Kidney tubule cell (primary cell): ENCODE measurements at regions not wholly inside any gene's neighbourhood (a gene's known extent, or its start where the extent isn't known, plus 50 kb on each side); places are given as distances from the start of the nearest gene placed in this dataset.
"Not testable (repeated sequence)": the region's sequence is repeated elsewhere in the genome, so short reads cannot be mapped to it uniquely, and the experiment has no call there.

ENCODE experiments used
- DNase-seq: peaks from one replicate; pipeline ENCODE4 v3.0.0-alpha.2; 2018; ENCODE audit warnings: low spot score

DNA sequence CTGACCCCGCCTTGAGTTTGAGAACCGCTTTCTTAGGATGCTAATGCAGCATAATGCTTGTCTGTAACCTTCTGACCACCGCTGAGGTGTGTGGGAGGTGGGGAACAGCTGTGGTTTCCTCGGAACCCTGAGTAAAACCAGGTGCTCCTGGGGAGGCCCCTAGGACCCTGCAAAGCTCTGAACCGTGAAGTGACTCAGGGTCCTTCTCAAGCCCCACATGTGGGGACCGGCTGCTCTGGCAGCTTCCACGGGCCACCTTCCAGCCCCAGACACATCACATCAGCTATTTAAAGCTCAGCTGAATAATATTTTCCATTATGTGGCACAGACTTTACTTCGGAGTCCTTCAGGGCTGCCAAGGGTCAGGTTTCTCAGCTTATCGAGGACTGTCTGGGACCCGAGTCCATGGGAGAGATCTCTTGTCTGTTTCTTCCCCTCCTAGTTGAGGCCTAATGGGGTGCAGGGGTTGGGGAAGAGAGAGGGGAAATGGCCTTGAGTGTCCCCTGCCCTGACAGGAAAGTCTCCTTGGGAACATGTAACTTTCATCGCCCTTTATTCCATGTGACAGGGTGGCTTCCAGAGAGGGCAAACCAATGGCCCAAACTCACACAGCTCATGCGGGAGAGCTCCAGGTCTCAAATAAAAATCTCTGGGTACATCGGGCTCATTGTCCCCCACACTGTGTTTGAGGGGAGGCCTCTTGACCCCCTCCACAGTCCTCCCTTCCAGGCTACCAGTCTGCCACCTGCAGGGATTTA, 186.1 kb upstream of the SLC24A3 start:
- DNase-seq, result no peak

- no peak for DNase-seq
Measured at GRCh38 chr20:19026901-19027644, 185.4 kb upstream of the SLC24A3 start.

GRCh38 chr20:19027971-19028370, 184.5 kb upstream of the SLC24A3 start:
- DNase-seq, result no peak

- DNase-seq, result no peak
Measured at GRCh38 chr20:19041787-19042186, 170.7 kb upstream of the SLC24A3 start.

DNA sequence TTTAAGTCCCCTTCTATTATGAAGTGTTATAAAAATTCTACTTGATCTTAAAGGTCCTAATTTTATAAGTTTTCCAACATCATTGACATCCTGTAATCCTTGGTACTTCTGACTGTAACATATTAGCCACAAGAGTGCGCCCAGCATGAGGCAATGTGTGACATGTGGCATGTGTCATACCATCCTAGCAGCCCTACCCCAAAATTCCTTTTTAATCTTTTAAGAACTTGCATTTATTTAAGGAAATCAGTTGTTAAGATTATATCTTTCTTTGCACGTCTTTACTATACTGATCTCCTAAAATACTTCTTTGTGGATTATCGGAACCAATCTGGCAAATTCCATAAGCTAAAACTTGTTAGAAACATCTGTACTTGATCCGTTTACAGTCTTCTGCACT, 167.1 kb upstream of the SLC24A3 start:
- no peak for DNase-seq

- peak; percentile 2 for DNase-seq
Measured at GRCh38 chr20:19047040-19047950, 165.1 kb upstream of the SLC24A3 start.

- no peak for DNase-seq
Measured at GRCh38 chr20:19047951-19048296, 164.5 kb upstream of the SLC24A3 start.

- DNase-seq, result no peak
Measured at GRCh38 chr20:19048995-19049501, 163.4 kb upstream of the SLC24A3 start.

- no peak for DNase-seq
Measured at GRCh38 chr20:19049514-19049913, 162.9 kb upstream of the SLC24A3 start.

DNA sequence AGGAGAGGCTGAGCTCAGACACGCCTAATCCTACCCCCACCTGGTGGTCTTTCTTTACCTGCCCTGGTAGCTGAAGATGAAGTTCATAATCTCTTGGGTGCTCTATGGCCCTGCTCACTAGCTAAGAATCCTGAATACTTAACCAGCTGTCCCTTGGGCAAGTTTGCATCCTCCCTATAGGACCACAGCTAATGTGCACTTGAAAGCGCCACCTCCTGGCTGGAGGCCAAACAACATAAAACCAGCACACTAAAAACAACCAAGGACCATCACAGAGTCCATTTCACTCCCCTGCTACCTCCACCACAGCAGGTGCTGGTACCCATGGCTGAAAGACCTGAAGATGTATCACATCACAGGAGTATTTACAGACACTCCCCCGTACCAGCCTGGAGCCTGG, 155.5 kb upstream of the SLC24A3 start:
- DNase-seq, result no peak

GRCh38 chr20:19064788-19065187, 147.7 kb upstream of the SLC24A3 start:
- not testable (repeated sequence) for DNase-seq

- no peak for DNase-seq
Measured at GRCh38 chr20:19067986-19068385, 144.5 kb upstream of the SLC24A3 start.

DNA sequence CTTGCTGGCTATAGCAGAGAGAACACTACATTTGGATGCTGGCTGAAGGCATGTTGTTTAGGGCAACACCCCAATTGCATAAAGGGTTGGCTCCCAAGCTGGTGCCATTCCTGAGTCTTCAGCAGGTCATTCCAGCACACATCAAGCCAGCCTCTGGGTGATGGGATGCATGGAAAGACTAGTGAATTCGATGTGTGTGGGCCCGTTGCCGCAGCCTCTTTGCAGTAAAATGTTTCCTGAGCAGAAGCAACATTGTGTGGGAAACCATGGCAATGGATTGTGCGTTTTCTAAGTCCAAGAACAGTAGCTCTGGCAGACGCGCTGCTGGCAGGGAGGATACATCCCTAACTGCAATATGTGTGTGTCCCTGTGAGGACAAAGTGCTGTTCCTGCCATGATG, 142.4 kb upstream of the SLC24A3 start:
- DNase-seq, result no peak

DNA sequence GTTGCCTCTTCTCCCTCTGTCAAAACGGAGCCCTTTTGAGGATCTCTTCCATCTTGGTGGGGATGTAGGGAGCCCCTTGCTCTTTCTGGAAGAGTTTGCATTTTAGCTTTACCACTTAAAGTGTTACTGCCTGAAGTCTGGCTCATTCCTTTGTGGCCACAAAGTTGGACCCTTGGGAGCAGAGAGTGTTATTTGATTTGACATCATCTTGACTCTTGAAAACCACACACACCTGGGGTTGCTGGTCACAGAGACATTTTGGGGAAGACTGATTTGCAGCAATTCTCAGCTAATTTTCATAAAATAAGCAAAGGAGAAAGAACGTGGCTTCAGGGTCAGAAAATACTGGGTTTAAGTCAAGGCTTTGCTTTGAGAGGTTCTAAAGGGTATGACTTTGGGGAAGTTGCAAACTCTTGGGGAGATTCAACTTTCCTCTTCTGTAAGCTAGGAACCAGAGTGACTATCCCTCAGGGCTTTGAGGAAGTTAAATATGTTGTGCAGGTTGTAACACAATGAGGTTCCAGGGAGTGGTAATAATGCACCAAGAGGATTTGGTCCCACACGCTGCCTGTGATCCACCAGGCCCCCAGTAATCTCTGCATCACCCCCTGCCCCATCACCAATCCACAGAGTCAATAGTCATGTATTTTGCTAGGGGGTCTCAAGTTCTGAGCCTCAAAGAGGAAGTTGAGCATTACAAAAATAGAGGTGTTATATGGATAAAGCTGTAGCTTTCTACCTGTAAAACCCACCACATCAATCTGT, 141.6 kb upstream of the SLC24A3 start:
- no peak for DNase-seq

DNA sequence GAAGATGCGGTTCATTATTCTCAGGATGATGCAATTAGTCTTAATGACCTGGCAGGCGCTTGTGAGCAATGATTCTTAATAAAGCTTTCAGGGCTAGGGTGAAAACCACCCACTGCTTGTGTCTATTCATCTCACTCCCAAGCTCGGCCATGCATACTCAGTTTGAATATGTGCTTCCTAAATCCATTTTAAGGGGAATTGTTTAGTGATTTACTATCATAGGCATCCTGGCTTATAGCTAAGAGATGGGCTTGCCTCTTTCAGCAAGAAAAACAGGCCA, 141.1 kb upstream of the SLC24A3 start:
- DNase-seq, result no peak

DNA sequence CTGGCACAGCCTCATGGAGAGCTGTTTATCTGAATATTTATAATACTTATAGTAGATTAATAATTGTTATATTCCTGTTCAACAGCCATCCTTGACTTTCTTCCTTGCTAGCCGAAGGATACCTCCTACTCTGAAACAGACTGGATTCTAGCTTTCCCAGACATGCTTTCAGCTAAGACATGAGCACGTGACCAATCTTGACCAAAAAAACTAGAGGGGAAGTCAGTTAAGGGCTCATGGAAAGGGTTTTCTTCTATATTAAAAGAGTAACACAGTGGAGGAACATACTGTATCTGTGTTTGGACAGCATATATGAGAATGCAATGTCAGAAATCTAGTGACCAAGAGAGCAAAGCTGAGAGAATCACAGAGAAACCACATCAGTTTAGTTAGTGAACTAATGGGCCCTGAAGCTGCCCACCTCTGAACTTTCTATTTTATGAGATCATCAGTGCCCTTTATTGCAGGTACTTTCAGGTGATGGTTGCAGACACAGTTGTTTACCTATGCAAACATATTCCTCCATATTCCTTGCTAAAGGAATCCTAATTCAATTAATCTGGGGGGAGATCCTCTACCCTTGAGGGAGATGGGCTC, 140.4 kb upstream of the SLC24A3 start:
- DNase-seq, result no peak

DNA sequence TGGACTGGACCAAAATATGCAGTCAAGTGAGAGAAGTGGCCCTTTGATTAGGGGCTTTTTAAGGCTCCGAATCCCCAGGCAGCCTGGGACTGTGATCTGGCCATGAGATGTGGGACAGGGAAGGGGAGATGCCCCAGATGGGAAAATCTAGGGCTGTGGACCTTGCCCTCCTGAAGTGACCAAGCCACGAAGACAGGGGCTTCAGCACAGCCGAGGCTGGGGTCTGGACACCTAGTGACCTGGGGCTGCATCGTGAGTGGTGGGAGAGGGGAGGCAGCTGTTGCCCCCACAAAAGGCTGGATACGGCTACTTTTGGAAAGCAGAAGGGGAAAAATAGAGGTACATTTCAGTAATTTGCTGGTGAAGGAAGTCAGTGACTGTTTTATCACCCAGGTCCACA, 139.5 kb upstream of the SLC24A3 start:
- DNase-seq, result no peak

- DNase-seq, result no peak
Measured at GRCh38 chr20:19073584-19074218, 138.7 kb upstream of the SLC24A3 start.

DNA sequence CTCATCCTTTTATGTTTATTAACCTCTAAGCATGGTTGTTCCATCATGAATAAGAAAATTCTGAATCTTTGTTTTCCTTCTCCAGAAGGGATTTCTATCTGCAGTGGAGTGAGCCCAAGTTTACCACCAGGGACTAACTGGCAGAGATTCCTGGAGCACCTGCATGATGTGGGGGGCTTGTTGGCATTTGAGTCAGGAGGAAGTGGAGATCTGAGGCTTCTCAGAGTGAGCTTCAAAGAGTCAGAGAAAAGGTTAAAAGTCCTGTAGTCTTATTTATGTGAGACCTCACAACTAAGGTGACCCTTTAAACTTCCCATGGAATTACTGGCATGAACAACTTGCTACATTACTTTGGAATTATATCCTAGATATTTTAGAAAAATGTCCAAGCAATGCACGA, 138.1 kb upstream of the SLC24A3 start:
- DNase-seq, result no peak

DNA sequence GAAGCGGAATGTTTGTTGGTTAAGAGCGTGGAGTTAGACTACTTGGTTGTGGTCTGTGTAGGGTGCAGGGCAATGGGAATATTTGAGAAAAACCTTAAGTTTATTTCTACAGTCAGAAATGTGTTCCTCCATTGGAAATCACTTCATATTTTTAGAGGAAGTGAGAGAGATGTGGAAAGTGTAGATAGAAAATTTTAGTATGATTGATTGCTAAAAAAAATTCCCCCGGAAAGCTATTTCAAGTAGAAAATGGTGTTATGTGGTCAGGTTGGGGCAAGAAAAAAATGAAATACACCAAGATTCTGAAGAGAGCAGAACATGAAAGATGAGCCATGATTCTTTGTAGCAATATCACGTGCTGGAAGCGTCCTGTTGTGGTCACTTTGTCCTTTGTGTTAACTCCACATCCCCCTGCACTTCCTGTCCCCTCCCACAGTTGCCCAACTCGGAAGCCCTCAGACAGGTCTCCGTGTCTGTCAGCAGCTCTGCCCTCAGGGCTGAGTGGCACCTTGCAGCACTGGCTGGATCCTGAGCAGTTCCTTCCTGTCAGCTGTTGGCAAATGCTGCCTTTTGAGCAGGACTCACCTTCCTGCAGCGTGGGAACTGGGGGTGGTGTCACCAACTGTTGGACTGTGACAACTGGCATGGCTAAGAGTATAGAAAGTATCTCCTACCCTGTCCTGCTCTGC, 137.5 kb upstream of the SLC24A3 start:
- DNase-seq, result no peak
